ENCODE measurements at regions not wholly inside any gene's neighbourhood (a gene's known extent, or its start where the extent isn't known, plus 50 kb on each side); places are given as distances from the start of the nearest gene placed in this dataset.

DNA sequence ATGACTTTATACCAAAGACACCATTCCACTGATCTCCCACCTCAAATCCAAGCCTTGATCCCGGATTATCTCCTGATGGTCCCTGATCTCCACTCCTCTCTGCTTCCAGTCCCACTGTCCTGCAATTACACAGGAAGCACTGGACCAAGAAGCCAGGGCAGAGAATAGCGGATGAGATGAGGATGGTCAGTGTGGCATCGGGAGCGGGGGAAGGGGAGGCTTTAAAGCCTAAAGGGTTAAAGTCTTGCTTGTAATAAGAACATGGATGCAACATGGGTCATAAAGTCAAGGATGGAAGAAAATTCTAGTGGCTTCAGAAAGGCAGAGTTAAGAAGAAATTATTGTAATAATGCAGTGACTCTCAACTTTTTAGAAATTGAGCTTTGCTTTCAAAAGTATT lies 364.0 kb upstream of the DUSP10 start:
- TF ChIP-seq ZNF274 (IDR thresholded peaks at IDR 0.05; ENCODE audit: low read depth, low read length) (no peak), YY1 (IDR thresholded peaks at IDR 0.05; ENCODE audit: insufficient read depth, insufficient read length) (no peak)

All from NT2/D1 (cell line).